Activated naive CD4-positive, alpha-beta T cell treated with anti-CD3 and anti-CD28 coated beads, Interleukin-2, amount 50 U/mL, for 24 hours (primary cell): ENCODE measurements at regions not wholly inside any gene's neighbourhood (a gene's known extent, or its start where the extent isn't known, plus 50 kb on each side); places are given as distances from the start of the nearest gene placed in this dataset.

Source experiments
- H3K27ac Mint-ChIP-seq: one replicate; pipeline ENCODE4 v1.8.0; 2021; ENCODE audit warnings: mild to moderate bottlenecking, mixed read lengths
- H3K27me3 Mint-ChIP-seq: one replicate; pipeline ENCODE4 v1.8.0; 2021; ENCODE audit warnings: mixed read lengths
- H3K36me3 Mint-ChIP-seq: one replicate; pipeline ENCODE4 v1.8.0; 2021; ENCODE audit warnings: mixed read lengths
- H3K4me1 Mint-ChIP-seq: one replicate; pipeline ENCODE4 v1.8.0; 2021; ENCODE audit warnings: mixed read lengths
- H3K4me3 Mint-ChIP-seq: one replicate; pipeline ENCODE4 v1.8.0; 2021; ENCODE audit warnings: mild to moderate bottlenecking, mixed read lengths
- H3K9me3 Mint-ChIP-seq: one replicate; pipeline ENCODE4 v1.8.0; 2021; ENCODE audit warnings: mixed read lengths

GRCh38 chr18:40470723-40471122, 1484.3 kb upstream of the PIK3C3 start:
- H3K4me1 Mint-ChIP-seq: no peaks in the 10 kb centered on the region
- H3K27me3 Mint-ChIP-seq: no peaks in the 10 kb centered on the region
- H3K36me3 Mint-ChIP-seq: no peaks in the 10 kb centered on the region
- H3K4me3 Mint-ChIP-seq: no peak overlapping the region
- H3K9me3 Mint-ChIP-seq: peaks cover 14% of the 10 kb centered on the region
- H3K27ac Mint-ChIP-seq: no peak overlapping the region

DNA sequence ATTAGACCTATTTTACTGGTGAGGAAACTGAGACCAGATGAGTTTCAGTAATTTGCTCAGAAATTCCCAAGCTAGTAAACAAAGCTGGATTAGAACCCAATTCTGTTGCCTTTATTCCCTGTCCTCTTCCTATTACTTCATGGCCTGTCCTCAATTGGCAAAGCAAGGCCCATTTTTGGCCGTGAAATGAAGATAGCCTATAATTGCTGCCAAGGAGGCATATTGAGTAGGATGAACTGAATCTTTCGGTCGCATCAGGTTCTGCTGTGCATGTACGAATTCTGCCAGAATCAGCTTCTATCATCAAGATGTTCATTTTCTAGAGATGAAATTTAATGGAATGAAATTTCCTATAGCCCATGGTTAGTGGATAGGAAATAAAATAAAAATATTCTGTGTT, 1485.2 kb upstream of the PIK3C3 start:
- Mint-ChIP-seq H3K4me3 (no peak overlapping the region), H3K4me1 (no peaks in the 10 kb centered on the region), H3K36me3 (no peaks in the 10 kb centered on the region), H3K27me3 (no peaks in the 10 kb centered on the region), H3K27ac (no peak overlapping the region), H3K9me3 (peaks cover 14% of the 10 kb centered on the region)

- H3K4me1 Mint-ChIP-seq: no peaks in the 10 kb centered on the region
- H3K36me3 Mint-ChIP-seq: no peaks in the 10 kb centered on the region
- peaks cover 14% of the 10 kb centered on the region for H3K9me3 Mint-ChIP-seq
- no peak overlapping the region for H3K4me3 Mint-ChIP-seq
- H3K27me3 Mint-ChIP-seq: no peaks in the 10 kb centered on the region
- H3K27ac Mint-ChIP-seq: no peak overlapping the region
Measured at GRCh38 chr18:40469316-40469715, 1485.7 kb upstream of the PIK3C3 start.

GRCh38 chr18:40464032-40464431, 1491.0 kb upstream of the PIK3C3 start:
- Mint-ChIP-seq H3K4me3 (no peak overlapping the region), H3K4me1 (no peaks in the 10 kb centered on the region), H3K9me3 (no peaks in the 10 kb centered on the region), H3K27me3 (no peaks in the 10 kb centered on the region), H3K27ac (no peak overlapping the region), H3K36me3 (no peaks in the 10 kb centered on the region)

DNA sequence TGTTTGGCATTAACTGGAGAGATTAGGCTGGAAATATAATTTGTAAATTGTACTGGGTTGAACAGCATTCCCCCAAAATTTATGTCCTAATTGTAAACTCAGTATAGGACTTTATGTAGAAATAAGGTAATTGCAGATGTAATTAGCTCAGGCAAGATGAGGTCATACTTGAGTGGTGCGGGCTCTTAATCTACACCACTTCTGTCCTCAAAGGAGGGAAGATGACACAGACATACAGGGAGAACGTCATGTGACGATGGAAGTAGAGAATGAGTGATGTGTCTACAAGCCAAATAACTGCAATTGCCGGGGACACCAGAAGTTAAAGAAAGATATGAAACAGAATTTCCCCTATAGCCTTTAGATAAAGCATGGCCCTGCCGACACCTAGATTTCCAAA, 1501.1 kb upstream of the PIK3C3 start:
- H3K36me3 Mint-ChIP-seq: no peaks in the 10 kb centered on the region
- no peaks in the 10 kb centered on the region for H3K4me1 Mint-ChIP-seq
- H3K27me3 Mint-ChIP-seq: no peaks in the 10 kb centered on the region
- H3K9me3 Mint-ChIP-seq: peaks cover 8% of the 10 kb centered on the region
- H3K27ac Mint-ChIP-seq: no peak overlapping the region
- no peak overlapping the region for H3K4me3 Mint-ChIP-seq

- H3K27ac Mint-ChIP-seq: no peak overlapping the region
- peaks cover 8% of the 10 kb centered on the region for H3K9me3 Mint-ChIP-seq
- no peaks in the 10 kb centered on the region for H3K4me1 Mint-ChIP-seq
- H3K36me3 Mint-ChIP-seq: no peaks in the 10 kb centered on the region
- no peaks in the 10 kb centered on the region for H3K27me3 Mint-ChIP-seq
- no peak overlapping the region for H3K4me3 Mint-ChIP-seq
Measured at GRCh38 chr18:40452599-40452998, 1502.4 kb upstream of the PIK3C3 start.

DNA sequence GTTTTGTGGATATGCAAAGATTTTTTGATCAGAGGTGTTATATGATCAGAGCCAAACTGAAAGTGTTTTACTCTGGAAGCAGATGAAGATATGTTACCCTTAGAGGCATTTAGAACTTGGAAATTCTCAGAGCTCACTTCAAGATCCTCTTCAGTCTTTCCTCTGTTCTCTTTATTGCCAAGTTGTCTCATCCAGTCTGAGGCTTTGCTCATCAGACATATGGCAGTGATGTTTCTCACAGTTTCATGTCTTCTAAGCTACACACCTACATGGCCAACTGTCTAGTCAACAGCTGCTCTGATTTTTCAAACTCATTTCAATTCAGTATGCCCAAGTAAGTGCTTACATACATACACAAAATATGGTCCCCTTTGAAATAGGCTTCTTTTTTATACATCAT, 1504.3 kb upstream of the PIK3C3 start:
- Mint-ChIP-seq H3K36me3 (no peaks in the 10 kb centered on the region), H3K27me3 (no peaks in the 10 kb centered on the region), H3K4me1 (no peaks in the 10 kb centered on the region), H3K4me3 (no peak overlapping the region), H3K9me3 (peaks cover 8% of the 10 kb centered on the region), H3K27ac (no peak overlapping the region)

DNA sequence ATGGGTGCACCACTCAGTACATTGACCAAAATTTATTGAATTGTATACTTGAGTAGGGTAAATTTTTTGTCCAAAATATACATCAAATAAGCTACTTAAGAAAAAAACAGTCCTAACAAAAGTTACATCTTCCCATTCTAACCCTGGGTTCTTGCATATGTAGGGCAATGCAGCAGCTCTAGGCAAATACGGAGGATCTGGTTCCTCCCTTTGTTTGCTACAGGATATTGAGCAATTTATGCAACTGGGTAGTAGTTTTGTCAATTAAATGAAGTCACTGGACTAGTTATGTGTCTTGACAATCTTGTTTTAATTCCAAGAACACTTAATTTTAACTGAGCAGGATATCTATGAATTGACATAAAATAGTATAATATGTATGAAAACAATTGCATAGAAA, 1507.2 kb upstream of the PIK3C3 start:
- H3K9me3 Mint-ChIP-seq: peaks cover 7% of the 10 kb centered on the region
- H3K36me3 Mint-ChIP-seq: no peaks in the 10 kb centered on the region
- H3K4me1 Mint-ChIP-seq: no peaks in the 10 kb centered on the region
- no peaks in the 10 kb centered on the region for H3K27me3 Mint-ChIP-seq
- H3K27ac Mint-ChIP-seq: no peak overlapping the region
- H3K4me3 Mint-ChIP-seq: no peak overlapping the region

GRCh38 chr18:40440088-40440487, 1514.9 kb upstream of the PIK3C3 start:
- H3K36me3 Mint-ChIP-seq: no peaks in the 10 kb centered on the region
- H3K4me3 Mint-ChIP-seq: no peak overlapping the region
- H3K27me3 Mint-ChIP-seq: no peaks in the 10 kb centered on the region
- H3K4me1 Mint-ChIP-seq: no peaks in the 10 kb centered on the region
- peaks cover 10% of the 10 kb centered on the region for H3K9me3 Mint-ChIP-seq
- H3K27ac Mint-ChIP-seq: no peak overlapping the region

DNA sequence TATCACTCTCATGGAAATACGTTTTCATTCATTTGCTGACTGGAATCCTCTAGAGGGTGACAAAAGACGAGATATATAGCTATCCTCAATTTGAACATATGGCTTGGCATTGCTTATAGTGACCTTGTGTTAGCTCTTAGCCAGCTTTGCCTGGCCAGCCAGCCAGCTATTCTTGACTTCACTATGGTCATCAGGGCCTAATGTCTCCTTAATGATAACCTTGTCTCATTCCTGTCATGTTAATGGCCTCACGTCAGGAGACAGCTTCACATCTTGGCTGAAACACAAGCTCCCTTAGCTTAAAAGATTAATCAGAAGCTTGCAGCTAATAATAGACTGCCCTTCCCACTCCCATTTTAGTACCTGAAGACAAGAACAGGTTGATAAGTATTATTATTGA, 1517.5 kb upstream of the PIK3C3 start:
- H3K4me3 Mint-ChIP-seq: no peak overlapping the region
- peaks cover 4% of the 10 kb centered on the region for H3K9me3 Mint-ChIP-seq
- no peaks in the 10 kb centered on the region for H3K36me3 Mint-ChIP-seq
- H3K27me3 Mint-ChIP-seq: no peaks in the 10 kb centered on the region
- H3K4me1 Mint-ChIP-seq: no peaks in the 10 kb centered on the region
- H3K27ac Mint-ChIP-seq: no peak overlapping the region

GRCh38 chr18:40431071-40431985, 1523.7 kb upstream of the PIK3C3 start:
- H3K9me3 Mint-ChIP-seq: peaks cover 12% of the 10 kb centered on the region
- no peak overlapping the region for H3K27ac Mint-ChIP-seq
- no peaks in the 10 kb centered on the region for H3K36me3 Mint-ChIP-seq
- no peaks in the 10 kb centered on the region for H3K4me1 Mint-ChIP-seq
- H3K4me3 Mint-ChIP-seq: no peak overlapping the region
- H3K27me3 Mint-ChIP-seq: no peaks in the 10 kb centered on the region

GRCh38 chr18:40423291-40423690, 1531.7 kb upstream of the PIK3C3 start:
- H3K4me1 Mint-ChIP-seq: no peaks in the 10 kb centered on the region
- no peak overlapping the region for H3K4me3 Mint-ChIP-seq
- H3K36me3 Mint-ChIP-seq: no peaks in the 10 kb centered on the region
- no peak overlapping the region for H3K27ac Mint-ChIP-seq
- no peaks in the 10 kb centered on the region for H3K27me3 Mint-ChIP-seq
- peaks cover 11% of the 10 kb centered on the region for H3K9me3 Mint-ChIP-seq

DNA sequence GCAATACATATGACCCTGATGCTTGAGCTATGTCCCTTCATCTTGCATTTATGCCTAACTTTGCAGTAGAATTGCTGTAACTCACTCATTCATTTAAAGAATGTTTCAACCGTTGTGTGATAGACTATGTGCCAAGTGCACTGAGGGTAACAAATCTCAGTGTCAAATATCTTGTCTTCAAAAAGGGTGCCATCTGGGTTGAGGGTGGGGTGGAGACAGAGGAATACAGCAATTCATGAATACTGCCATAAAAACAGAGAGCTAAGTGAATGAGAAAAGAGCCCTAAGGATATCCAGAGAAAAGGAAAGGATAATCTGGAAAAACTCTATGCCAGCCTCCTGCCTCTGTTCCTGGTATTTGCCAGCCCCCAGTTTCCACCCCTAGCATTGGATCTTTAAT, 1534.4 kb upstream of the PIK3C3 start:
- peaks cover 5% of the 10 kb centered on the region for H3K9me3 Mint-ChIP-seq
- no peaks in the 10 kb centered on the region for H3K36me3 Mint-ChIP-seq
- no peak overlapping the region for H3K27ac Mint-ChIP-seq
- H3K27me3 Mint-ChIP-seq: no peaks in the 10 kb centered on the region
- no peak overlapping the region for H3K4me3 Mint-ChIP-seq
- no peaks in the 10 kb centered on the region for H3K4me1 Mint-ChIP-seq

DNA sequence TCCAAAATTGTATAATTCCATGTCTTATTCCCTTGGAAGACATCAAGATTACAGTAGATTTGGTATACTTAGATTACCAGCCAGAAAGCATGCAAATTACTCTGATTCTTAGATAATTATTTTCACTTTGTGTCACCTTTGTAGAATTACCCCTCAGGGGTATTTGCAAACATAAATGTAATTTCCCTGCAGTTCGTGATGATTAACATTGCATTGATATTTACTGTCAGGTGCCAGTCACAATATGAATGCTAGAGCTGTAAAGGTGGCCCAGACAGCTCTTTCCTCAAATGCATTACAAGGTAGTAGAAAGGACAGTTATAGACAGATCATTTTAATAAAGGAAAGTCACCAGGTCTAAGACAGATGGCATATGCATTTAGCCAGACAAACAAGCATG, 1537.5 kb upstream of the PIK3C3 start:
- Mint-ChIP-seq H3K36me3 (no peaks in the 10 kb centered on the region), H3K4me1 (no peaks in the 10 kb centered on the region)

DNA sequence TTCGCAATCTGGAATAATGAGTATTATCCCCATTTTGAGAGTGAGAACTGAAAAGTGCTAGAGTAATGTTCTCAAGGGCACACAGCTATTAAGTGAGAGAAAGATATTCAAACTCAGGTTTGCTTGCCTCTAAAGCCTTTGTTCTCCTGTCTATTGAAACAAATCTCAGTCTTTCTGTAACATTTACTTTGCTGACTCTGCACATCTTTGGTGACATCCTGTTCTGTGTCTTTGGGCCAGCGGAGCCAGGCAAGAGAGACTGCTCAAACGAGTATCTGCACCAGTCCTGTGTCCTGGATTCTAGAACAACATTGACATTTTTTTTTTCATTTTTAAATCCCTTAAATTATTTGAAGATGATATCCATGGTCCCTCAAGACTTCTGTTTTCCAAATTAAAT, 1539.2 kb upstream of the PIK3C3 start:
- no peak overlapping the region for H3K27ac Mint-ChIP-seq
- H3K4me3 Mint-ChIP-seq: no peak overlapping the region
- H3K4me1 Mint-ChIP-seq: no peaks in the 10 kb centered on the region
- H3K36me3 Mint-ChIP-seq: no peaks in the 10 kb centered on the region
- H3K27me3 Mint-ChIP-seq: no peaks in the 10 kb centered on the region
- peaks cover 15% of the 10 kb centered on the region for H3K9me3 Mint-ChIP-seq

More for the DNA sequence above, 1537.5 kb upstream of the PIK3C3 start:
- H3K27me3 Mint-ChIP-seq: no peaks in the 10 kb centered on the region
- H3K27ac Mint-ChIP-seq: no peak overlapping the region
- H3K9me3 Mint-ChIP-seq: peaks cover 9% of the 10 kb centered on the region
- H3K4me3 Mint-ChIP-seq: no peak overlapping the region

GRCh38 chr18:40415176-40415791, 1539.8 kb upstream of the PIK3C3 start:
- Mint-ChIP-seq H3K27ac (no peak overlapping the region), H3K9me3 (peaks cover 20% of the 10 kb centered on the region), H3K36me3 (no peaks in the 10 kb centered on the region), H3K27me3 (no peaks in the 10 kb centered on the region), H3K4me3 (no peak overlapping the region), H3K4me1 (no peaks in the 10 kb centered on the region)
